HPDE6-E6E7 (cell line): ENCODE measurements at regions not wholly inside any gene's neighbourhood (a gene's known extent, or its start where the extent isn't known, plus 50 kb on each side); places are given as distances from the start of the nearest gene placed in this dataset.
"Not testable (repeated sequence)": the region's sequence is repeated elsewhere in the genome, so short reads cannot be mapped to it uniquely, and the experiment has no call there.

ENCODE experiments used
- DNase-seq: peaks from one replicate; pipeline ENCODE4 v3.0.0; 2011; ENCODE audit warnings: missing footprints; ENCODE audit errors: extremely low spot score

DNA sequence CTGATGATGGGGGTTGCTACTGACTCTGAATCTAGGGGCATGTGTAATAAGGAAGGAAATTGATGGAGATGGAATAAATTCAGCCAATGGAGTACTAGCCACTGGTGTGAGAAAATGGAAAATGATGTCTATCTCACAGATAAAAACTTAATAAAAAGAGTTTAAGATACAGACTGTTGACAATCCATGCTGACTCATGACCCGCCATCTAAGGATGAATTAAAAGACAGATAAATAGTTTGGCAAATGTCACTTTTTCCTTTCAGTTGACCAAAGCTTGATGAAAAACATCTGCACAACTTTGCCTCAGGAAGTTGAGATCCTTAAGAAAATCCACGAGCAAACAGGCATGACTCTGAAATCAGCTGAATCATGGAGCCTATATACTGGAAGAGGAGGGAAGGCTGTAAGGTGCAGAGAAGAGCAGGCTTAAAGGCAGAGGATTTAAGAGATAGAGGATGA lies 82.6 kb upstream of the BMP5 start:
- no peak for DNase-seq

DNA sequence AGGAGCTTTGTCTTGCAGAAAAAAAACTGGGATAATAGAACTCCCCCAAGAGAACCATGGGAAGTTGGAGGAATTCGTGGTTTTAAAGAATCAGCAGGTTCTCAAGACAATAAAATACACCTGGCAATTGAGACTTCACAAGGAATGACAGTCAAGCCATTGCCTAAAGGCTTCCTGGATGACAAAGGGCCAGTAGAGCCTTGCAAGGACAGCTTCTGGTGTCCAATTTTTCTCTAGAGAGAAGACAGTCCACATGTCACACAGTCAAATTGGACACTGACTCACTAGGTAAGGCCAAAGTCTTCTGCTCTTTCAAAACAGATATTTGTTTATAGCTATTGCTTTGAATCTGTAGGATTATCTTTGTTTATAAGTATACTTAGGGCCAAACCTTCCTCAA lies 80.3 kb upstream of the BMP5 start:
- DNase-seq: no peak

DNA sequence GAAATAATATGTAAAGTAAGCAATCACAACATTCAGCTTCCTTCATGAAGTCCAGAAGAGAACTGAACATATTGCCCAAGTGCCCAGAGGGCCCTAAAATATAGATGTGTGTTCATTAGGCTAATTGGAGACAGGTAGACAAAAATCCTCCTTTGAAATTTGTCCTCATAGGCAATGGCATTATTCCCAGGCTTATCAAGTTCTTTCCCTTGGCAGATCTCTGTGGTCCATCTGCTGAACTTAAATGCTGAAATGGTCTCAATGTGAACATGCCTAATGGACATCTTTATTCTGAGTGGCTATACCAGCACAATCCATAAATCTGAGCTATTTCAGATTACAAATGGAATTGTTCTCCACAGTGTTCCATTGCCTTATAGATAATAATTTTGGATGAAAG lies 79.0 kb upstream of the BMP5 start:
- DNase-seq: no peak

DNA sequence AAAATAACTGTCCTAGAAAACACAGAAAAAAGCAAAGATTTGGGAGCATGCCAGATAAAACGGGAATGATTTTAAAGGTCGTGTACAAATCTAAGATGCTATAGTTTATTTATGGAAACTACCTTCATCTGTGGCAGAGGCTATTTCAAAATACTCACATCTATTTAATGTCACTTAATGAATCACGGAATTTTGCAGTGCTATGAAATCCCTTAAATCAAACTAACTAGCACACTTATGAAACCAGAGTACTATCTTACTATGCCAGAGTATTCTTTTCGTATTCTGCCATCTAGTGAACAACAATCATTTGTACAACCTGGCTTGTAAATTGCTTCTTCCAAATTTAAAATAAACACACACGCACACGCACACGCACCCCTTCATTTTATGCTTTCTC lies 77.9 kb upstream of the BMP5 start:
- DNase-seq: peak; percentile 6

DNA sequence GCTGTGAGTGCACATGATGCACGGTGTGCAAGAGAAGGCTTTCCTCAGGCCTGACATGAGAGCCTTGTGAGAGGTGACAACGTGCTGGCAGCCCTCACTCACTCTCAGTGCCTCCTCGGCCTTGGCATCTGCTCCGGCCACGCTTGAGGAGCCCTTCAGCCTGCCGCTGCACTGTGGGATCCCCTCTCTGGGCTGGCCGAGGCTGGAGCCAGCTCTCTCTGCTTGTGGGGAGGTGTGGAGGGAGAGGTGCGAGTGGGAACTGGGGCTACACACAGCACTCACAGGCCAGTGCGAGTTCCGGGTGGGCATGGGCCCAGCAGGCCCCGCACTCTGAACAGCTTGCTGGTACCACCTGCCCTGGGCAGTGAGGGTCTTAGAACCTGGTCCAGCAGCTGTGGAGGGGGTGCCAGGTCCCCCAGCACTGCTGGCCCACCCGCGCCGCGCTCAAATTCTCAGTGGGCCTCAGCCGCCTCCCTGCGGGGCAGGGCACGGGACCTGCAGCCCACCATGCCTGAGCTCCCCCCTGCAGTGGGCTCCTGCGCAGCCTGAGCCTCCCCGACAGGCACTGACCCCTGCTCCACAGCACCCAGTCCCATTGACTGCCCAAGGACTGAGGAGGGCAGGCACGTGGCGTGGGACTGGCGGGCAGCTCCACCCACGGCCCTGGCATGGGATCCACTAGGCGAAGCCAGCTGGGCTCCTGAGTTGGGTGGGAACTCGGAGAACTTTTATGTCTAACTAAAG lies 74.9 kb upstream of the BMP5 start:
- no peak for DNase-seq

DNA sequence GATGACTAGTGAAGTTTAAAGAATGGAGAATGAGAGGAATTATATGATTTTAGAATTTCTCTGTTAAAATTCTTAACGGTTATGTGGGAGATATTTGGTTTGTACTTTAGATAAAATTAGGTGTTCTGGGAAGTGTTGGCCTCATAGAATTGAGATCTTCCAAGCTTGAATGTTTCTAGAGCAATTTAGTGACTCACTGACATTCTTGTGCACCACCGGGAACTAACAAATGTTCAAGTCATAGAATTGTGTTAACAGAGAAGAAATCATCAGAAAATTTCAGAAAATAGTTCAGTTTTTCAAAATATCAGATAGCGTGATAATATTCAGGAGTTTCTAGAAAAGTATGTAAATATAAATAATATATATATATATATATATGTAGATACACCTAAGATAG lies 67.9 kb upstream of the BMP5 start:
- no peak for DNase-seq

DNA sequence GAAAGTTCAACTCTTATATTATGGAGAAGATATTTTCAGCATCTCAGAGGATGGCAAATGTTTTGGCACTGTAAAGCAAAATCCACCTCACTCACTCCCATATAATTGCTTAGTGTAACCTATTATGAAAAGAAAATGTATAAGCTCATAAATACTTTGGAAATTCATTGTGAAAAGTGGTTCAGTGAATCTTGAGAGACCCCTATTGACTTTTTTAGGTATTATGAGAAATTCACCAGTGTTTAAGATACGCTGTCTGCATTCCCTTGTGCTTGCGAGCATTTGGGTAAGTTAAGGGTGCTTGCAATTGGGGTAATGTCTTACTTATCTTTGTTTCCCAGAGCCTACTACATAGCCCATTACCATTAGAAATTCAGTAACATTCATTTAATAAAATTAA lies 66.3 kb upstream of the BMP5 start:
- no peak for DNase-seq

DNA sequence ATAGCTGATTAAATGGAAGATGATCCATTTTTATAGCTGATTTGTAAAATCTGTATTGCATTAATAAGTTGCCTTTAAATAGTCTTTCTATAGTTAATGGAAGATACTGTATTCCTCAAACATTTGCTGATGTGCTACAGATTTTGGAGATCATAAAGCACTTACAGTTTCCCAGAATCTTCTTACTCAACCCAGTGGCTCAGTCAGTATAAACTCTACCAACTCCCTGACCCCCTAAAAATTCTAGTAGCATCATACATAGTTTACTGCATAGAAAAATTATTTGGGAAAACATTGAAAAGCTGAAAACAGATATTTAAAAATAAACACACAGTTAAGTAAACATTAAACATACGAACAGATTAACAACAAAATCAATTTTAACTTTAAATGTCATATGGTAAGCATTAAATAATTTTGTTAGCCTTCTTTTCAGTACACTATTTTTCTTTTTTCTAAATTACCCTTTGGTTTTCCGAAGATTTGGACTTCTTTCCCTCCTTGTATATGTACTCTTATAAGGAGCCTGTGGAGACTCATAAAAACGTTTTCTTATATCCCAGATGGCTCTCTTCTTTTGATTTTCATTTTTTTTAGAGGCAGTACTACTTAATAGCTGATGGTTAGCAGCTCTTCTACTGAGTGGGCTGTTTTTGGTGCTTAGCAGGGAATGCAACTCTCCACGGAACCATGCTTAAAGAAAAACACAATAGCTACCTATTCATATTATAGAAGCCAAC lies 62.7 kb upstream of the BMP5 start:
- DNase-seq: no peak

DNA sequence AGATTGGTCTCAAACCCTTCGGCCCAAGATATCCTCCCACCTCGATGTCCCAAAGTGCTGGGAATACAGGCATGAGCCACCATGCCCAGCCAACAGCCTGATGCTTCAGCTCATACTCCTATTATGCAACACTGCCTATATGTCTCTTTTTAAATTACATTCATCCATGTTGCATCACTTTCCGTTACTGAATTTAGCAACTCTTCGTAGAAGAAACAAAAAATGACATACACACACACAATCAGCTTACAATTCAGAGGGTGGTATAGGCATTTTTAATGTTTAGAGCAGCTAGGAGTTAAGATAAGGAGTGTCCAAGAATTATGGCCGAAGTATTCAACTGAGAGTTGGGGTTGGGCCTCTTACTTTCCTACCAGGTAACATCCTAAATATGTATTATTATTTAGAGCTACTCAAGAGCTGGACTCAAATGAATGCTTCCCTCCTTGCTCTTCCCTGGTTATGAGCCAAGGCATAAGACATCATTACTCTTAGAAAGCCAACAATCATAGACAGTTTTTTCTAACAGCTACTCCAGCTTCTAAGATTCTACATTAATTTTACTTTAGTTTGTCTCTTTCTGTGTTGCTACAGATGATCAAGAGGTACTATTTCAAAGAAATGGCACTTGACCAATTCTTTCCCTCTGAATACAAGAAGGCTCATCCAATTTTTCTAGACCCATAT lies 62.0 kb upstream of the BMP5 start:
- no peak for DNase-seq

DNA sequence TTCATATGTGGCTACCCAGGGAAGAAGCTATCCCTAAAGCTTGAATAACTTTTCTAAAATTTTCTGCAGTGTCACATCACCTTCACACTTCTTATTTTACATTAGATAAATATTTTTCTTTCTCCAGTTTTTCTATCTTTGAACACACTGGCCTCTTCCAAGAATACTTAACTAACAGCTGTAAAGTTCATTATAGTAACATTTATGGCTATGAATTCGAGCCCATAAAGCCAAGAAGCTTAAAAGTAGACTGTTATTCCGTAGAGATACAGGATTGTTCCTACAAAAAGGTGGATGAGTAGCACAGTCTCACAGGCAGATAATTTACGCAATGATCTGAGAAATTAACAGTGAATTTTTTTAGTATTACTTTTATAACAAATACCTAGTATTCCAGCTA lies 55.7 kb upstream of the BMP5 start:
- DNase-seq: no peak

DNA sequence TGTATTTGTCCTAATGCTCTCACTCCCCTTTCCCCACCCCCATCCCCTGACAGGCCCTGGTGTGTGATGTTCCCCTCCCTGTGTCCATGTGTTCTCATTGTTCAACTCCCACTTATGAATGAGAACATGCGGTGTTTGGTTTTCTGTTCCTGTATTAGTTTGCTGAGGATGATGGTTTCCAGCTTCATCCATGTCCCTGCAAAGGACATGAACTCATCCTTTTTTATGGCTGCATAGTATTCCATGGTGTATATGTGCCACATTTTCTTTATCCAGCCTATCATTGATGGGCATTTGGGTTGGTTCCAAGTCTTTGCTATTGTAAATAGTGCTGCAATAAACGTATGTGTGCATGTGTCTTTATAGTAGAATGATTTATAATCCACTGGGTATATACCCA lies 52.3 kb upstream of the BMP5 start:
- not testable (repeated sequence) for DNase-seq

DNA sequence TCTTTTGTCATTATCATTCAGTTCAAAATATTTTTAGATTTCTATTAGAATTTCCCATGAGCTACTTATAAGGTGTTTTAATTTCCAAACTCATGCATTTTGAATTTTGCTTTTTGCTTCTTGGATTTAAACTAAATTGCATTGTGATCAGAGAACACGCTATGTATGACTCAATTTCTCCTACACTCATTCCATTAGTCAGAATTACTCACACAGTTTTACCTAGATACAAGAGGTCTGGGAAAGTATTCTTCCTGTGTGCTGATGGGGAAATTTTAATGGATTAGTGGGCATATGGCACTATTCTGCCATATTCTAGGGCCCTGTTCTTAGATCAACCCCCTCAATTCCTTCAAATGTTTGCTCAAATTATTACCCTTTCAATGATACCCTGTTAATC lies 49.9 kb upstream of the BMP5 start:
- DNase-seq: peak; percentile 76
